GM12864 (cell line): ENCODE measurements at regions not wholly inside any gene's neighbourhood (a gene's known extent, or its start where the extent isn't known, plus 50 kb on each side); places are given as distances from the start of the nearest gene placed in this dataset.

Experiments used
- DNase-seq: peaks from one replicate; pipeline ENCODE4 v3.0.0-alpha.2; 2011; ENCODE audit warnings: low read depth
- H3K4me3 ChIP-seq: 2 replicates; pipeline ENCODE4 v1.5.1; 2011; ENCODE audit warnings: mild to moderate bottlenecking, low read depth, low read length, control low read depth
- CTCF ChIP-seq: IDR thresholded peaks from 2 replicates; pipeline ENCODE4 v1.5.1; 2011; ENCODE audit warnings: low read depth, mild to moderate bottlenecking, moderate library complexity, low read length, control low read depth, inconsistent platforms; ENCODE audit errors: missing control alignments

GRCh38 chr7:47709051-47709450, 127.1 kb upstream of the TNS3 start:
- TF ChIP-seq CTCF, result no peak
- no peak overlapping the region for H3K4me3 ChIP-seq
- no peak for DNase-seq

GRCh38 chr7:47707583-47707982, 125.7 kb upstream of the TNS3 start:
- no peak overlapping the region for H3K4me3 ChIP-seq
- DNase-seq, result no peak
- TF ChIP-seq CTCF, result no peak

- TF ChIP-seq CTCF, result no peak
- DNase-seq, result no peak
Measured at GRCh38 chr7:47704936-47705335, 123.0 kb upstream of the TNS3 start.

GRCh38 chr7:47702080-47702479, 120.2 kb upstream of the TNS3 start:
- TF ChIP-seq CTCF, result no peak
- H3K4me3 ChIP-seq, result no peak overlapping the region
- DNase-seq, result no peak

More at GRCh38 chr7:47704936-47705335, 123.0 kb upstream of the TNS3 start:
- no peak overlapping the region for H3K4me3 ChIP-seq

GRCh38 chr7:47698386-47698785, 116.5 kb upstream of the TNS3 start:
- no peak for TF ChIP-seq CTCF
- H3K4me3 ChIP-seq, result no peak overlapping the region
- no peak for DNase-seq

GRCh38 chr7:47697543-47697942, 115.6 kb upstream of the TNS3 start:
- no peak for DNase-seq
- H3K4me3 ChIP-seq, result no peak overlapping the region
- TF ChIP-seq CTCF, result no peak

- H3K4me3 ChIP-seq, result no peak overlapping the region
- no peak for DNase-seq
- no peak for TF ChIP-seq CTCF
Measured at GRCh38 chr7:47696152-47696710, 114.3 kb upstream of the TNS3 start.
